OCI-LY7 (cell line): ENCODE measurements at regions not wholly inside any gene's neighbourhood (a gene's known extent, or its start where the extent isn't known, plus 50 kb on each side); places are given as distances from the start of the nearest gene placed in this dataset.

Experiments
- BruUV-seq: library from RNA; stranded (reverse); fragments of 400-500 nt; replicated peaks from 2 replicates; lab custom pipeline; 2021; lab: Mats Ljungman, UMichigan
- CTCF ChIA-PET: fragments of 300-600 bp; sonication (Branson Sonifier 250); formaldehyde crosslinking; loops from one replicate; lab custom pipeline; 2022; ENCODE audit warnings: antibody characterized with exemption; ENCODE audit not compliant: unreplicated experiment; lab: Charles Lee
- POLR2A ChIA-PET: fragments of 300-600 bp; sonication (Branson Sonifier 250); formaldehyde crosslinking; loops from one replicate; lab custom pipeline; 2022; ENCODE audit warnings: antibody characterized with exemption; lab: Charles Lee
- DNase-seq: peaks from one replicate; pipeline ENCODE4 v3.0.0-alpha.2; 2015; ENCODE audit warnings: low spot score
- H2AFZ ChIP-seq: fragments of 200-600 bp; sonication (generic), shearing (Covaris generic); 2 replicates; pipeline ENCODE4 v1.6.1; 2014; ENCODE audit warnings: mild to moderate bottlenecking, antibody characterized with exemption, low read length, moderate library complexity
- H3K27ac ChIP-seq: fragments of 200-600 bp; sonication (generic); 2 replicates; pipeline ENCODE4 v1.5.1; 2014; ENCODE audit warnings: mixed run types, low read depth, mild to moderate bottlenecking, moderate library complexity, low read length, inconsistent platforms; ENCODE audit not compliant: poor library complexity, severe bottlenecking
- H3K36me3 ChIP-seq: fragments of 200-600 bp; sonication (generic); 2 replicates; pipeline ENCODE4 v1.6.1; 2014; ENCODE audit warnings: mild to moderate bottlenecking, antibody characterized with exemption, low read length, moderate library complexity, mixed read lengths; ENCODE audit not compliant: insufficient read depth
- H3K4me1 ChIP-seq: fragments of 200-600 bp; sonication (generic); 2 replicates; pipeline ENCODE4 v1.5.1; 2014; ENCODE audit warnings: mild to moderate bottlenecking, low read length; ENCODE audit not compliant: insufficient read depth, poor library complexity, severe bottlenecking
- H3K4me2 ChIP-seq: fragments of 200-600 bp; sonication (generic); 2 replicates; pipeline ENCODE4 v1.6.1; 2014; ENCODE audit warnings: mild to moderate bottlenecking, low read length
- H3K4me3 ChIP-seq: fragments of 200-600 bp; sonication (generic); 2 replicates; pipeline ENCODE4 v1.5.1; 2014; ENCODE audit warnings: mild to moderate bottlenecking, low read depth, low read length; ENCODE audit not compliant: poor library complexity, severe bottlenecking
- H3K79me2 ChIP-seq: fragments of 200-600 bp; sonication (generic); 2 replicates; pipeline ENCODE4 v1.6.1; 2016; ENCODE audit warnings: low read depth, mild to moderate bottlenecking, low read length, moderate library complexity, mixed read lengths; ENCODE audit not compliant: insufficient read depth
- H3K9me2 ChIP-seq: fragments of 200-600 bp; sonication (generic); 2 replicates; pipeline ENCODE4 v1.6.1; 2016; ENCODE audit warnings: mild to moderate bottlenecking, low read length, mixed read lengths; ENCODE audit not compliant: insufficient read depth
- H3K9me3 ChIP-seq: fragments of 200-600 bp; sonication (generic); 2 replicates; pipeline ENCODE4 v1.6.1; 2014; ENCODE audit warnings: mild to moderate bottlenecking, mixed run types, low read length, mixed read lengths
- H4K20me1 ChIP-seq: fragments of 200-600 bp; sonication (generic); 2 replicates; pipeline ENCODE4 v1.6.1; 2014; ENCODE audit warnings: mild to moderate bottlenecking, antibody characterized with exemption, low read length, moderate library complexity, mixed read lengths; ENCODE audit not compliant: insufficient read depth
- CTCF ChIP-seq: fragments of 200-600 bp; sonication (generic); conservative IDR thresholded peaks from 2 replicates; pipeline ENCODE4 v1.5.1; 2014; ENCODE audit warnings: mild to moderate bottlenecking, antibody characterized with exemption, low read length, moderate library complexity, mixed read lengths
- EZH2phosphoT487 ChIP-seq: fragments of 200-600 bp; sonication (generic); IDR thresholded peaks from 2 replicates; pipeline ENCODE4 v1.6.1; 2018; ENCODE audit warnings: low read depth, borderline replicate concordance, mild to moderate bottlenecking, mixed run types, antibody characterized with exemption, low read length, moderate library complexity, mixed read lengths
- intact Hi-C: fragments of 100-400 bp; cut with micrococcal nuclease; formaldehyde crosslinking; loops from one replicate; pipeline ENCODE4 v1.10.0; 2022; ENCODE audit not compliant: unreplicated experiment

GRCh38 chr17:77864234-77865111 is 94.0 kb upstream of the TNRC6C start:
- CTCF ChIA-PET = no interaction called here
- peak overlapping the region; percentile 41 for H3K4me2 ChIP-seq
- DNase-seq = peak; percentile 48
- no peaks in the 10 kb centered on the region for H3K36me3 ChIP-seq
- no peaks in the 10 kb centered on the region for H4K20me1 ChIP-seq
- no TSS peak for BruUV-seq
- peak overlapping the region; percentile 48 for H2AFZ ChIP-seq
- intact Hi-C loops = loop anchor here (10.0 kb wide), 2 partner anchors 540 to 780 kb away; no protein-coding TSS in a partner anchor
- POLR2A ChIA-PET = interaction anchor here (0.6 to 2.1 kb wide), 4 partner anchors 94 to 1119 kb away, joined by 3 to 12 read pairs (median 6); partner anchors contain the start of gene TNRC6C
- no peak overlapping the region for H3K27ac ChIP-seq
- no peak overlapping the region for H3K4me3 ChIP-seq
- H3K79me2 ChIP-seq = no peaks in the 10 kb centered on the region
- H3K4me1 ChIP-seq = peaks cover 54% of the 10 kb centered on the region
- TF ChIP-seq EZH2phosphoT487 = no peak
- TF ChIP-seq CTCF = no peak
- no peaks in the 10 kb centered on the region for H3K9me3 ChIP-seq
- no peaks in the 10 kb centered on the region for H3K9me2 ChIP-seq

DNA sequence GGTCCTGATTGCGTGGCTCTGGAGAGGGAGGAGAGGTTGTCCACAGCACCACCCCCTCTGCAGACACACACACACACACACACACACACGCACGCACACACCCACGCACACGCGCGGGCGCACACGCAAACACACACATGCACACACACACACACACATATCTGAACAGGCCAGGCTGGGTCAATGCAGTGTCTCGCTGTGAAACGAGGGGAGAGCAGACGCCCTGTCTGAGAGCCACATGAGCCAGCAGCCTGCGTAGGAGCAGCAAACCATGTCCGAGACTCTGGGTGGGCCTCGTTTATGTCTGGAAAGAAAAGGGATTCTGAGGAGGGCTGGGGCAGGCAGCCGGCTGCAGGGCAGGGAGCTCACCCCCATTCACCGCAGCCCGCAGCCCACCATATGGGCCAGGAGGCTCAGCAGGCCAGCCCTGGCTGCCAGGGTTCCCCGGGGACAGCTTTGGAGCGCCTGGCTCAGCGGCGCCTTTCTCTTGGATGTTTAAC is 93.3 kb upstream of the TNRC6C start:
- ChIA-PET POLR2A (interaction anchor here (0.6 to 2.1 kb wide), 3 partner anchors 93 to 1119 kb away, joined by 3 to 12 read pairs (median 3); partner anchors contain the start of gene TNRC6C), CTCF (no interaction called here)
- H3K79me2 ChIP-seq = no peaks in the 10 kb centered on the region
- H3K4me3 ChIP-seq = no peak overlapping the region
- H3K4me1 ChIP-seq = peaks cover 59% of the 10 kb centered on the region
- BruUV-seq = no TSS peak
- no peak overlapping the region for H3K27ac ChIP-seq
- DNase-seq = no peak
- H4K20me1 ChIP-seq = no peaks in the 10 kb centered on the region
- H3K9me2 ChIP-seq = no peaks in the 10 kb centered on the region
- TF ChIP-seq CTCF (no peak), EZH2phosphoT487 (no peak)
- H3K9me3 ChIP-seq = no peaks in the 10 kb centered on the region
- peak overlapping the region; percentile 48; the same call in 1 of the 2 replicates for H2AFZ ChIP-seq
- intact Hi-C loops = loop anchor here (10.0 kb wide), 2 partner anchors 540 to 780 kb away; no protein-coding TSS in a partner anchor
- peak overlapping the region; percentile 41 for H3K4me2 ChIP-seq
- no peaks in the 10 kb centered on the region for H3K36me3 ChIP-seq
